Activated CD4-positive, alpha-beta T cell treated with anti-CD3 and anti-CD28 coated beads, Interleukin-10, Interleukin-2, amounts not matched to agents 100 ng/mL and 50 ng/mL, durations not matched to agents 16 hours and 8 hours (primary cell): ENCODE measurements at regions not wholly inside any gene's neighbourhood (a gene's known extent, or its start where the extent isn't known, plus 50 kb on each side); places are given as distances from the start of the nearest gene placed in this dataset.
A peak's percentile ranks its signal among the peaks of the same experiment; 100 is the strongest.
"Not testable (repeated sequence)": the region's sequence is repeated elsewhere in the genome, so short reads cannot be mapped to it uniquely, and the experiment has no call there.

Source experiments
- DNase-seq: peaks from one replicate; pipeline ENCODE4 v3.0.0-alpha.2; 2020

DNA sequence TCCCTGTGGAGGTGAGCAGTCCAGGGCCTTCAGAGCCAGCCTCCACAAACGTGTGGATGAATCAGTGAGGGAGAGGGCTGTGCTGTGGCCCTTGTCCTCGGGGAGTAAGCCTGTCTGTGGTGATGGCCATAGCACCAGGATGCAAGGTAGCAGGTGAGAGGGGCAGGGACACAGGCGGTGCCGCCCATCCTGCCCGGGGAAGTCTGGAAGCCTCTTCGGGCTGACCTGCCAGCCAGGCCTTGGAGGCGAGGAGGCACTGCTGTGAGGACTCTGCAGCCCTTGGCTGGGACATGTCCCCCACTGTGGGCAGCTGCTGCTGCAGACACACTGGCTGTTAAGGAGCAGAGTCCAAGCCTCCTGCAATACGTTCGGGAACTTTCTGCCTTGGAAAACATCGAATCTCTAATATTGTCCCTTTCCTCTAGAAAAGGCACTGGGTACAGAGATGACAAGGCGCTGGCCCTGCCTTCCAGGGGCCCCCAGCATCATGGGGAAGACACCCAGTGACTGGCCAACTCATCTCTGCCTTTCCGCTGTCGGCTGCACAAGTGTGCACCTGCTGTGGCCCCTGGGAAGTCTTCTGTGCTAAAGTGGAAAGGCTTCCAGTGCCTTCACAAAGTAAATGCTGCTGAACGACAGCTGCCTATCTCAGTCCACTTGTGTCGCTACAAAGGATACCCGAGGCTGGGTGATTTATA, 101.4 kb downstream of the ADRA2C start:
- no peak for DNase-seq

- DNase-seq: no peak
These were observed 102.3 kb downstream of the ADRA2C start for GRCh38 chr4:3868211-3869173.

GRCh38 chr4:3869174-3869572, 103.0 kb downstream of the ADRA2C start:
- no peak for DNase-seq

GRCh38 chr4:3869661-3870566, 103.7 kb downstream of the ADRA2C start:
- DNase-seq: no peak

- no peak for DNase-seq
These were observed 104.4 kb downstream of the ADRA2C start for GRCh38 chr4:3870567-3870962.

GRCh38 chr4:3871181-3871852, 105.1 kb downstream of the ADRA2C start:
- peak; percentile 23 for DNase-seq

GRCh38 chr4:3871881-3872833, 106.0 kb downstream of the ADRA2C start:
- no peak for DNase-seq

- DNase-seq: no peak
These were observed 106.7 kb downstream of the ADRA2C start for GRCh38 chr4:3872834-3873313.

DNA sequence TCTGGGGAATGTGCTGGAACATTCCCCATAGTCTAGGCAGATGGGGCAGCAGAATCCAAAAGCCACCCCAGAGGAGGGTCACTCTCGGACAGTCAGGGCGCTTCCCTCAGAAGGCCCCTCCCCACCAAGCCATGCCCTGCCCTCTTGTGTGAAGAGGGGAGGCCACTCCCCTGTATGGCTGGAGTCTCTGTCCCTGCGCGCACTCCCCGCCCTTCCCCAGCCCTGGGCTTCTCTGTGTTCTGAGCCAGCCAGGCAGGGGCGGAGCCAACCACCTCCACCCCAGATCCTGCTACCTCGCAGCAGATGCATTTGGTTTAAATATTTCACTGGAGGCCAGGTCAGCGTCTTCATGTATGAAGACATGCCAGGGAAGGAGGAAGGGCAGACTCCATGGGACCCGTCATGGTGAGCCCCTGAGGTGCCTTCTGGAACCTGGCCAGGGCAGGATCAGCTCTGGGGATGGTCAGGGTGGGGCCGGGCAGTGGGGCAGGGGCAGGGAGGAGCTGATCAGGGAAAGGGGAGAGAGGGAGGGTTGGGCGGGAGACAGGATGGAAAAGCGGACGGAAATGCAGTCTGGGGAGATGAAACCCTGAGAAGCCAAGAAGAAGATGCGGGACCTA, 107.3 kb downstream of the ADRA2C start:
- DNase-seq: no peak

- no peak for DNase-seq
These were observed 107.8 kb downstream of the ADRA2C start for GRCh38 chr4:3874028-3874415.

GRCh38 chr4:3874525-3875110, 108.4 kb downstream of the ADRA2C start:
- DNase-seq: no peak

DNA sequence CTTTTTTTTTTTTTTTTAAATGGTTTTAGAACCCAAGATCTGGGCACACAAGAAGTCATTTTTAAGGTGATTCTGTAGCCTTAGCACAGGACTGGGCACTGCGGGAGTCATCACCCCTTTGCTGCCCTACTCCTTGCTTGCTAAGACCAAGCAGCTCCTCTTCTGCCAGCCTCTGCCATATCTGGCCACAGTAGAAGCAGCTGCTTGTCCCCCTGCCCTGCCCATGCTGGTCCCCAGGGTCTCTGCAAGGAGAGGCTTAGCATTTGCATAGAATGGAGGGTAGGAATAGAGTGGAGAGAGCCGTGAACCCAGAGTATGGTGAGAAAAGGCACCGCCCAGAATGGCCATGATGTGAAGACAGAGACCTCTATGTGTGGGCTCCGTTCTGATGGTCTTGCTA, 109.3 kb downstream of the ADRA2C start:
- no peak for DNase-seq

DNA sequence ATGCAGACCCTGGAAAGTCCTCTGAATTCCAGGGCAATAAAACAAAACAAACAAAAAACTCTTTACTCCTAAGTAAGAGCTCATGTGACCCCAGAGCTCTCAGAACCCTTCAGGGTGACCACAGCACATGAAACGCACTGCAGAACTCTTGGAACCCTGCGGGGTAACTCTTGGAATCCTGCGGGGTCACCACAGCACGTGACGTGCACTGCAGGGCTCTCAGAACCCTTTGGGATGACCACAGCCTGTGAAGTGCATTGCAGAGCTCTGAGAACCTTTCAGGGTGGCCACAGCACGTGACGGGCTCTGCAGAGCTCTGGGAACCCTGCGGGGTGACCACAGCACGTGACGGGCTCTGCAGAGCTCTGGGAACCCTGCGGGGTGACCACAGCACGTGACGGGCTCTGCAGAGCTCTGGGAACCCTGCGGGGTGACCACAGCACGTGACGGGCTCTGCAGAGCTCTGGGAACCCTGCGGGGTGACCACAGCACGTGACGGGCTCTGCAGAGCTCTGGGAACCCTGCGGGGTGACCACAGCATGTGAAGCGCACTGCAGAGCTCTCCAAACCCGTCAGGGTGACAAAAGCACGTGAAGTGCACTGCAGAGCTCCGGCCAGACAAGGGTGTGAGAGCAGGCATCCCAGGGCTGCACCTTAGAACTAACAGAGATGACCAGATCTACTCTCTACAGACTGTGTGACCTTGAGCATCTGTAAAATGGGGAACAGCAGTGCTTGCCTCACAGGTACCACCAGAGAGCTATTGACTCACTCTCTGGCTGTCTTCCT, 110.1 kb downstream of the ADRA2C start:
- not testable (repeated sequence) for DNase-seq

DNA sequence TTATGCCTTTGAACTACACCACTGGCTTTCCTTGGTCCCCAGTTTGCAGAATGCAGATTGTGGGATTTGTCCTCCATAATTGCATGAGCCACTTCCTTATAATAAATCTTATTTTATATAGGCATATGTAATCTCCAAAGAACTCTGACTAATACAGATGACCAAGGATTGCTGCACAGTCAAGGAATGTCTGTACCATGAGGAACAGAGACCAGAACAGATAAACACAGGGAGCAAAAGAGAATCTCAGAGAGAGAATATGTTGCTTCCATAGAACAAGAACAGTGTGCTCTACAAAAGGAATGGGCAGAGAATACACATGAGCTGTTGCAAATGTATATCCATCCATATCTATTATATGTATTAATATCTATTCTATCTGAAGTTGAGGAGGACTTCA, 111.1 kb downstream of the ADRA2C start:
- DNase-seq: no peak

- DNase-seq: no peak
These were observed 111.7 kb downstream of the ADRA2C start for GRCh38 chr4:3877868-3878267.

DNA sequence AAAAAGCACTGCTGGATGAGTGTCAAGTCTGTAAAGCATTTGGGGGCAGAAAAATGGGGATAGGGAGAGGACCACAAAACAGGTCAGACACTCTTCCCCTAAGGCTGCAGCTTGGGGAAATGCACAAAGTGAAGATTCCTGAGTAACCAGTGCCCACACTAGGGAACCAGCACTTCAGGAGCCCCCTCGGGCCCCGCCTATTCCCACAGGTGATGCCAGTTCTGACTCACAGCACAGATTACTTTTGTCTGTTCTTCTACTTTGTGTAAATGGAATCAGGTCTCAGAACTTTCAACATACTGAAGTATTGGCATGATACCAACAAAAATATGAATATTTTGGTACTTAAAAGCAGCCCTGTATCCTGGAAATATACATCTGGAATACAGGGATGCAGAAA, 112.5 kb downstream of the ADRA2C start:
- no peak for DNase-seq

DNA sequence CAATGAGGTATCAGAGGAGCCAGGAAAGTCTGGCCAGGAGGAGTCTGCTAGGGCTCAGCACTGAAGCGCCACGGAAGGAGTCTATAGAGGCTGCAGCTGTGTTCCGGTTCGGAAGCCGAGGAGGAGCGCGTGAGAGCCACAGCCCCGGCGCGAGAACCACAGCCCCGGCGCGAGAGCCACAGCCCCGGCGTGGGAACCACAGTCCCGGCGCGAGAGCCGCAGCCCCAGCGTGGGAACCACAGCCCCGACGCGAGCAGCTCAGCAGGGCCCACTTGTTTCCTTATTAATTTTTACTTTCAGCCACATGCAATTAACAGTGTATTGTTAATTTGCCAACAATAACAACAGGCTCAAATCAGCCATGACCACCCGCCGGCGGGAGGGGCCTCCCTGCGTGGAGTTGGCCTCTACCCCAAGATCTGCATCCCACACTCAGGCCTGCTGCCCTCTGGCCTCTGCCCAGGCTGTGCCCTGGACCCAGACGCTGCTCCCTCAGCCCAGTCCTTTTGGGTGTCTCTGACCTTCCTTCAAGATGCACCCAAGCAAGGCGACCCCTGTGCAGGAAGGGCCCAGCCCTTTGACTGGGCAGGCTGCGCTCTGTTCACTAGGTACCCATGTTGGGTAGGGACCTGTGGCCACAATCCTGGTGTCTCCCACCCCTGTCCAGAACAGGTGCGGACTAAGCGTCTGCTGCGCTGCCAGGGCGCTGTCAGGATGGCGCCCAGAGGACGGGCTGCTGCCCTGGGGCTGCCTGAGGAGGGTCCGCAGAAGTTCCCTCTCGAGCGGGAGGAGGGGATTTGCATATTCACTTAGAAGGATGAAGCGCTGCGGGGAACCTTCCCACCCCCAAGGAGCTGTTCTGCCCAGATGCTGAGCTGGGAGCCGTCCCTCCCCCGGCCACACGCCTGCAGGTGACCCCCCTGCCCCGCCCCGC, 113.8 kb downstream of the ADRA2C start:
- no peak for DNase-seq

DNA sequence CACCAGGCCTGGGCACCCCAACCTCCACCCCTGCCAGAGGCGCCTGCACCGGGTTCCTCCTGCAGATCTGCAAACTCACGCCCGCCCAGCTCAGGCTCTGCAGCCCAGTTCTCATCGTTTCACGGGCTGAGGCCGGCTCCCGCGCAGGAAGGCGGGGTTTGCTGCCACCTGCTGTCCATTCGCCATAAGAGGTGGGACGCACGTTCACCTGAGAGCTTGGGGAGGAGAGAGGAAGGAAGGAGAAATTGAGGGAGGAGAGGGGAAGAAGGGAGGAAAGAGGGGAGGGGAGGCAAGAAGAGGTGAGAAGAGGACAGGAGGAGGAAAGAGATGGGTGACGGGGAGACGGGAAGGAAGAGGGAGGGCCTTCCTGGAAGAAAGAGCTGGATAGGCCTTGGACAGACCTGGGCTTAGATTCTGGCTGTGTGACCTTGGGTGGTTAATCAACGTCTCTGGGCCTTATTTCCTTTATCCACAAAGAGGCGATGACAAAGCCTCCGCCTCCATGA, 114.5 kb downstream of the ADRA2C start:
- peak; percentile 68 for DNase-seq
